ENCODE measurements at regions not wholly inside any gene's neighbourhood (a gene's known extent, or its start where the extent isn't known, plus 50 kb on each side); places are given as distances from the start of the nearest gene placed in this dataset.

- H3K36me3 Mint-ChIP-seq: no peaks in the 10 kb centered on the region
- no peak overlapping the region for H3K4me3 Mint-ChIP-seq
Measured at GRCh38 chr2:41710944-41711343, 336.9 kb upstream of the PKDCC start.

DNA sequence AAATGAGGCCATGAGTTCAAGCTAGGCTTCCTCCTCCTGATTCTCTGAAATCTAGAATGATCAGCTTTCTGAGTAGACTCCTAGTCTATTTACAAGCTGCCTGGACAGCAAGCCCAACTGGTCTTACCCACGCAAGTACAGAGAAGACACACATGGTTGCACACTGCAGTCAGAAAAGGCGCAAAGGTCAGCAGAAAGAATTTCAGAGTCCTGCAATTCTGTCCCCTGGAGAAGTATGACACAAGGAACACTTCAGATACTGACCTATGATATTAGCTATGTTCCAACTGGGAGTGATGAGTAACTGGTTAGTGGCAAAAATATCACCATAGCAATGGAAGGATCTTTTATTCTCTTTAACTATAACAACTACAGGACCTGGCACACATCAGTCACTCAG is 336.1 kb upstream of the PKDCC start:
- no peak overlapping the region for H3K4me3 Mint-ChIP-seq
- H3K27me3 Mint-ChIP-seq: peaks cover 2% of the 10 kb centered on the region
- peaks cover 4% of the 10 kb centered on the region for H3K4me1 Mint-ChIP-seq (ENCODE audit: low read depth)
- H3K27ac Mint-ChIP-seq: no peak overlapping the region
- no peaks in the 10 kb centered on the region for H3K9me3 Mint-ChIP-seq (ENCODE audit: low read depth)
- no peaks in the 10 kb centered on the region for H3K36me3 Mint-ChIP-seq

More at GRCh38 chr2:41710944-41711343, 336.9 kb upstream of the PKDCC start:
- H3K9me3 Mint-ChIP-seq (ENCODE audit: low read depth): no peaks in the 10 kb centered on the region
- H3K27ac Mint-ChIP-seq: no peak overlapping the region
- peaks cover 2% of the 10 kb centered on the region for H3K27me3 Mint-ChIP-seq
- peaks cover 4% of the 10 kb centered on the region for H3K4me1 Mint-ChIP-seq (ENCODE audit: low read depth)

DNA sequence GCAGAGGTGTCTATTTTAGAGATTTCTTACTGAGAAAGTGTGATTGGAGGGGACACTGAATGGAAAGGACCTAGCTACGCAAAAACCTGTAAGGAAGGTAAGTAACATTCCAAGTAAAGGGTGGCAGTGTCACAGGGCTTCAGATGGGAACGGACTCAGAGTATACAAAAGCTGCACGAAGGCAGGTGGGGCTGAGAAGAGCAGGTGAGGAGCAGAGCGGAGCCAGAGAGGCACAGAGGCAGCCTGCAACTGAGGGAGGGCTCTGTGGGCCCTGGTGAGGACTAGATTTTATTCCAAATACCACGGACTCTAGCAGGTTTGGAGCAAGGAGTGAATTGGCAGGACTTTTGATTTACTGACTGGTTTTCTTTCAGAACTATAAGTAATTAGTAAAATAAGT is 331.3 kb upstream of the PKDCC start:
- Mint-ChIP-seq H3K27ac (no peak overlapping the region), H3K36me3 (no peaks in the 10 kb centered on the region), H3K4me3 (no peak overlapping the region), H3K9me3 (ENCODE audit: low read depth) (no peaks in the 10 kb centered on the region), H3K27me3 (no peaks in the 10 kb centered on the region), H3K4me1 (ENCODE audit: low read depth) (peaks cover 4% of the 10 kb centered on the region)

- no peaks in the 10 kb centered on the region for H3K27me3 Mint-ChIP-seq
- H3K27ac Mint-ChIP-seq: no peak overlapping the region
- H3K4me3 Mint-ChIP-seq: no peak overlapping the region
- H3K4me1 Mint-ChIP-seq (ENCODE audit: low read depth): peaks cover 4% of the 10 kb centered on the region
- no peaks in the 10 kb centered on the region for H3K36me3 Mint-ChIP-seq
- no peaks in the 10 kb centered on the region for H3K9me3 Mint-ChIP-seq (ENCODE audit: low read depth)
Measured at GRCh38 chr2:41717839-41718238, 330.0 kb upstream of the PKDCC start.

- H3K27ac Mint-ChIP-seq: no peak overlapping the region
- no peak overlapping the region for H3K4me3 Mint-ChIP-seq
- H3K4me1 Mint-ChIP-seq (ENCODE audit: low read depth): peaks cover 4% of the 10 kb centered on the region
- H3K36me3 Mint-ChIP-seq: no peaks in the 10 kb centered on the region
- H3K9me3 Mint-ChIP-seq (ENCODE audit: low read depth): no peaks in the 10 kb centered on the region
- H3K27me3 Mint-ChIP-seq: no peaks in the 10 kb centered on the region
Measured at GRCh38 chr2:41718705-41719104, 329.1 kb upstream of the PKDCC start.

GRCh38 chr2:41719756-41720155 is 328.1 kb upstream of the PKDCC start:
- Mint-ChIP-seq H3K27me3 (no peaks in the 10 kb centered on the region), H3K36me3 (no peaks in the 10 kb centered on the region), H3K4me3 (no peak overlapping the region), H3K9me3 (ENCODE audit: low read depth) (no peaks in the 10 kb centered on the region), H3K27ac (no peak overlapping the region), H3K4me1 (ENCODE audit: low read depth) (peaks cover 4% of the 10 kb centered on the region)

GRCh38 chr2:41720331-41721251 is 327.2 kb upstream of the PKDCC start:
- Mint-ChIP-seq H3K9me3 (ENCODE audit: low read depth) (no peaks in the 10 kb centered on the region), H3K27ac (no peak overlapping the region), H3K27me3 (no peaks in the 10 kb centered on the region), H3K4me3 (no peak overlapping the region), H3K4me1 (ENCODE audit: low read depth) (peaks cover 4% of the 10 kb centered on the region), H3K36me3 (no peaks in the 10 kb centered on the region)

GRCh38 chr2:41722668-41723369 is 325.0 kb upstream of the PKDCC start:
- Mint-ChIP-seq H3K9me3 (ENCODE audit: low read depth) (no peaks in the 10 kb centered on the region), H3K27ac (no peak overlapping the region), H3K27me3 (no peaks in the 10 kb centered on the region), H3K4me1 (ENCODE audit: low read depth) (no peaks in the 10 kb centered on the region), H3K4me3 (no peak overlapping the region), H3K36me3 (no peaks in the 10 kb centered on the region)

GRCh38 chr2:41723526-41723925 is 324.3 kb upstream of the PKDCC start:
- no peak overlapping the region for H3K4me3 Mint-ChIP-seq
- H3K4me1 Mint-ChIP-seq (ENCODE audit: low read depth): no peaks in the 10 kb centered on the region
- no peaks in the 10 kb centered on the region for H3K27me3 Mint-ChIP-seq
- H3K36me3 Mint-ChIP-seq: no peaks in the 10 kb centered on the region
- H3K9me3 Mint-ChIP-seq (ENCODE audit: low read depth): no peaks in the 10 kb centered on the region
- no peak overlapping the region for H3K27ac Mint-ChIP-seq

GRCh38 chr2:41724465-41724864 is 323.4 kb upstream of the PKDCC start:
- no peaks in the 10 kb centered on the region for H3K4me1 Mint-ChIP-seq (ENCODE audit: low read depth)
- no peaks in the 10 kb centered on the region for H3K36me3 Mint-ChIP-seq
- no peak overlapping the region for H3K4me3 Mint-ChIP-seq
- no peaks in the 10 kb centered on the region for H3K9me3 Mint-ChIP-seq (ENCODE audit: low read depth)
- no peaks in the 10 kb centered on the region for H3K27me3 Mint-ChIP-seq
- H3K27ac Mint-ChIP-seq: no peak overlapping the region

- H3K36me3 Mint-ChIP-seq: no peaks in the 10 kb centered on the region
- no peaks in the 10 kb centered on the region for H3K4me1 Mint-ChIP-seq (ENCODE audit: low read depth)
- H3K9me3 Mint-ChIP-seq (ENCODE audit: low read depth): no peaks in the 10 kb centered on the region
- no peaks in the 10 kb centered on the region for H3K27me3 Mint-ChIP-seq
- no peak overlapping the region for H3K4me3 Mint-ChIP-seq
- H3K27ac Mint-ChIP-seq: no peak overlapping the region
Measured at GRCh38 chr2:41725901-41726300, 321.9 kb upstream of the PKDCC start.

DNA sequence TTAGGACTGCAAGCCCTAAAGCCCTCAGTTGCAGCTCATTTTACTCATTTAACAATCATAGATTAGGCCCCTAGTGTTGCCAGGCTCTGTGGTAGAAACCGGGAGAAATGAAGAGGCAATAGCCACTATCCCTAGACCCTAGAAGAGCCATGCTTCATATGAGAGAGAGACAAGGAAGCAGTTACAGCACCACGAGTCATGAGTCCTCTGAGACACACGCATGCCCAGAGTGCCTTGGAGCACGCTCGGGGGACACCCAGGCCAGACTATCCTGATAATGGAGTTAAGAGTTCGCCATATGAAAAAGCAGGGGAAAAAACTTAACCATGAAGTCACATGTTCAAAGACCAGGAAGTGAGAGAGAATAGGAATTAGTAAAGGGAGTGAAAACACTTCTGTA is 321.5 kb upstream of the PKDCC start:
- Mint-ChIP-seq H3K36me3 (no peaks in the 10 kb centered on the region), H3K4me1 (ENCODE audit: low read depth) (no peaks in the 10 kb centered on the region), H3K9me3 (ENCODE audit: low read depth) (no peaks in the 10 kb centered on the region), H3K27me3 (no peaks in the 10 kb centered on the region), H3K27ac (no peak overlapping the region), H3K4me3 (no peak overlapping the region)

- Mint-ChIP-seq H3K4me3 (no peak overlapping the region), H3K36me3 (no peaks in the 10 kb centered on the region), H3K27ac (no peak overlapping the region), H3K4me1 (ENCODE audit: low read depth) (no peaks in the 10 kb centered on the region), H3K27me3 (peaks cover 1% of the 10 kb centered on the region), H3K9me3 (ENCODE audit: low read depth) (no peaks in the 10 kb centered on the region)
Measured at GRCh38 chr2:41727152-41727551, 320.7 kb upstream of the PKDCC start.

DNA sequence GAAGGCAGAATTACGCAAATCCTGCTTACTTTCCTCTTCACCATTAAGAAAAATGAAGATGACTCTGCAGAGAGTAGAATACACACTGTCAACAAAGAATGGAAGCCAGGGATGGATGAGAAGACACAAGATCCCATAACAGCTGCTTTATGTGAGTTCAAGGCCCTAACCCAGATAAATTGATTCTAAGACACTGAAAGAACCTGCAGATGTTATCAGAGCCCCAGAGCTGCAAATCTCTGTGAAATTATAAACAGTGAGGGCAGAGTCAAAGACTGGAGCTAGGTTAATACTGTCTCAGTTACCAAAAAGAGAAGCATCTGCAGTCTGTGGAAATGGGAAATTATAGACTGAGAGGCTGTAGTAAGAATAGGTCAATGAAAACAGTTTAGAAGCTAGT is 320.1 kb upstream of the PKDCC start:
- Mint-ChIP-seq H3K27ac (no peak overlapping the region), H3K9me3 (ENCODE audit: low read depth) (no peaks in the 10 kb centered on the region), H3K4me3 (no peak overlapping the region), H3K36me3 (no peaks in the 10 kb centered on the region), H3K27me3 (peaks cover 1% of the 10 kb centered on the region), H3K4me1 (ENCODE audit: low read depth) (no peaks in the 10 kb centered on the region)

GRCh38 chr2:41728788-41729338 is 319.0 kb upstream of the PKDCC start:
- H3K4me1 Mint-ChIP-seq (ENCODE audit: low read depth): no peaks in the 10 kb centered on the region
- no peaks in the 10 kb centered on the region for H3K9me3 Mint-ChIP-seq (ENCODE audit: low read depth)
- no peak overlapping the region for H3K4me3 Mint-ChIP-seq
- H3K36me3 Mint-ChIP-seq: no peaks in the 10 kb centered on the region
- H3K27me3 Mint-ChIP-seq: peaks cover 1% of the 10 kb centered on the region
- no peak overlapping the region for H3K27ac Mint-ChIP-seq
